ENCODE measurements at regions not wholly inside any gene's neighbourhood (a gene's known extent, or its start where the extent isn't known, plus 50 kb on each side); places are given as distances from the start of the nearest gene placed in this dataset.

- H3K36me3 ChIP-seq (ENCODE audit: insufficient read depth, low read length): no peaks in the 10 kb centered on the region
- no peaks in the 10 kb centered on the region for H3K4me1 Mint-ChIP-seq (ENCODE audit: low read depth)
- no peak overlapping the region for H3K4me3 Mint-ChIP-seq
- no peak overlapping the region for H3K4me3 ChIP-seq (ENCODE audit: low read length)
- CTCF ChIA-PET: no interaction called here
- no peak for TF ChIP-seq CTCF (IDR thresholded peaks at IDR 0.05)
- no peaks in the 10 kb centered on the region for H3K27me3 Mint-ChIP-seq
- H3K9me3 Mint-ChIP-seq: peaks cover 2% of the 10 kb centered on the region
- no peak overlapping the region for H3K27ac Mint-ChIP-seq
- POLR2A ChIA-PET: no interaction called here
- intact Hi-C loops (cut with DNase I, micrococcal nuclease): loop anchor here in 1 of 2 experiments (10.0 kb wide), 1 partner anchor 60 kb away; no protein-coding TSS in a partner anchor
- no peak for ATAC-seq (ENCODE audit: poor library complexity)
- H3K9me3 ChIP-seq (ENCODE audit: control insufficient read depth in 1 of 2, insufficient read depth in 1 of 2, low read length in 2 of 2): no peaks in the 10 kb centered on the region
- no peaks in the 10 kb centered on the region for H3K4me1 ChIP-seq (ENCODE audit: insufficient read depth, low read length)
- H3K36me3 Mint-ChIP-seq (ENCODE audit: low read depth): no peaks in the 10 kb centered on the region
- no peaks in the 10 kb centered on the region for H3K27me3 ChIP-seq (ENCODE audit: control insufficient read depth in 1 of 2, insufficient read depth in 2 of 2, low read length in 2 of 2)
- DNase-seq: no peak
- H3K27ac ChIP-seq (ENCODE audit: low read depth in 1 of 2, low read length in 2 of 2): no peak overlapping the region
Measured at GRCh38 chr1:95504321-95504720, 270.3 kb downstream of the RWDD3 start.

GRCh38 chr1:95506736-95507414 is 272.9 kb downstream of the RWDD3 start:
- ChIA-PET POLR2A (no interaction called here), CTCF (no interaction called here)
- intact Hi-C loops (cut with DNase I, micrococcal nuclease): loop anchor here in 1 of 2 experiments (10.0 kb wide), 1 partner anchor 62 kb away; no protein-coding TSS in a partner anchor
- Histone ChIP-seq H3K4me1 (ENCODE audit: insufficient read depth, low read length) (no peaks in the 10 kb centered on the region), H3K4me3 (ENCODE audit: low read length) (no peak overlapping the region), H3K27ac (ENCODE audit: low read depth in 1 of 2, low read length in 2 of 2) (no peak overlapping the region), H3K9me3 (ENCODE audit: control insufficient read depth in 1 of 2, insufficient read depth in 1 of 2, low read length in 2 of 2) (no peaks in the 10 kb centered on the region), H3K27me3 (ENCODE audit: control insufficient read depth in 1 of 2, insufficient read depth in 2 of 2, low read length in 2 of 2) (no peaks in the 10 kb centered on the region), H3K36me3 (ENCODE audit: insufficient read depth, low read length) (no peaks in the 10 kb centered on the region)
- no peaks in the 10 kb centered on the region for H3K4me1 Mint-ChIP-seq (ENCODE audit: low read depth)
- no peaks in the 10 kb centered on the region for H3K36me3 Mint-ChIP-seq (ENCODE audit: low read depth)
- H3K4me3 Mint-ChIP-seq: no peak overlapping the region
- ATAC-seq (ENCODE audit: poor library complexity) (no peak), DNase-seq (no peak)
- TF ChIP-seq CTCF (IDR thresholded peaks at IDR 0.05): no peak
- H3K27ac Mint-ChIP-seq: no peak overlapping the region
- H3K27me3 Mint-ChIP-seq: no peaks in the 10 kb centered on the region
- no peaks in the 10 kb centered on the region for H3K9me3 Mint-ChIP-seq

GRCh38 chr1:95509989-95510388 is 276.0 kb downstream of the RWDD3 start:
- ChIA-PET CTCF (no interaction called here), POLR2A (no interaction called here)
- H3K27ac Mint-ChIP-seq: no peak overlapping the region
- intact Hi-C loops (cut with DNase I, micrococcal nuclease): loop anchor here in 1 of 2 experiments (10.0 kb wide), 1 partner anchor 65 kb away; no protein-coding TSS in a partner anchor
- Histone ChIP-seq H3K27ac (ENCODE audit: low read depth in 1 of 2, low read length in 2 of 2) (no peak overlapping the region), H3K36me3 (ENCODE audit: insufficient read depth, low read length) (no peaks in the 10 kb centered on the region), H3K4me3 (ENCODE audit: low read length) (no peak overlapping the region), H3K4me1 (ENCODE audit: insufficient read depth, low read length) (no peaks in the 10 kb centered on the region), H3K27me3 (ENCODE audit: control insufficient read depth in 1 of 2, insufficient read depth in 2 of 2, low read length in 2 of 2) (no peaks in the 10 kb centered on the region), H3K9me3 (ENCODE audit: control insufficient read depth in 1 of 2, insufficient read depth in 1 of 2, low read length in 2 of 2) (no peaks in the 10 kb centered on the region)
- DNase-seq (no peak), ATAC-seq (ENCODE audit: poor library complexity) (no peak)
- no peak overlapping the region for H3K4me3 Mint-ChIP-seq
- no peaks in the 10 kb centered on the region for H3K9me3 Mint-ChIP-seq
- H3K4me1 Mint-ChIP-seq (ENCODE audit: low read depth): no peaks in the 10 kb centered on the region
- H3K27me3 Mint-ChIP-seq: no peaks in the 10 kb centered on the region
- no peak for TF ChIP-seq CTCF (IDR thresholded peaks at IDR 0.05)
- no peaks in the 10 kb centered on the region for H3K36me3 Mint-ChIP-seq (ENCODE audit: low read depth)
